Adrenal gland (tissue), 5 donors: ENCODE measurements at regions not wholly inside any gene's neighbourhood (a gene's known extent, or its start where the extent isn't known, plus 50 kb on each side); places are given as distances from the start of the nearest gene placed in this dataset.

Experiments used
- POLR2A ChIP-seq, 2 donors: fragments of 450-650 bp; IDR thresholded peaks; one replicate each; pipeline ENCODE4 v1.6.1; 2017; ENCODE audit warnings: antibody characterized with exemption in 2 of 2, mild to moderate bottlenecking in 2 of 2, moderate library complexity in 1 of 2
- TF ChIP-seq, protein P1 (sequence below), 6 experiments: fragments of 450-650 bp in 4 of 6; fragments of 200-600 bp in 2 of 6; sonication (generic) in 1 of 6; IDR thresholded peaks; 1 replicate in 5 of 6; 2 replicates in 1 of 6; pipeline versions ENCODE4 v1.5.1 to v1.8.0; 2016 to 2021; ENCODE audit warnings: antibody characterized with exemption in 6 of 6, mild to moderate bottlenecking in 2 of 6, moderate library complexity in 1 of 6
- donor health status: DM: no; HTN: no; CAD: no.

- TF ChIP-seq, protein P1, sequence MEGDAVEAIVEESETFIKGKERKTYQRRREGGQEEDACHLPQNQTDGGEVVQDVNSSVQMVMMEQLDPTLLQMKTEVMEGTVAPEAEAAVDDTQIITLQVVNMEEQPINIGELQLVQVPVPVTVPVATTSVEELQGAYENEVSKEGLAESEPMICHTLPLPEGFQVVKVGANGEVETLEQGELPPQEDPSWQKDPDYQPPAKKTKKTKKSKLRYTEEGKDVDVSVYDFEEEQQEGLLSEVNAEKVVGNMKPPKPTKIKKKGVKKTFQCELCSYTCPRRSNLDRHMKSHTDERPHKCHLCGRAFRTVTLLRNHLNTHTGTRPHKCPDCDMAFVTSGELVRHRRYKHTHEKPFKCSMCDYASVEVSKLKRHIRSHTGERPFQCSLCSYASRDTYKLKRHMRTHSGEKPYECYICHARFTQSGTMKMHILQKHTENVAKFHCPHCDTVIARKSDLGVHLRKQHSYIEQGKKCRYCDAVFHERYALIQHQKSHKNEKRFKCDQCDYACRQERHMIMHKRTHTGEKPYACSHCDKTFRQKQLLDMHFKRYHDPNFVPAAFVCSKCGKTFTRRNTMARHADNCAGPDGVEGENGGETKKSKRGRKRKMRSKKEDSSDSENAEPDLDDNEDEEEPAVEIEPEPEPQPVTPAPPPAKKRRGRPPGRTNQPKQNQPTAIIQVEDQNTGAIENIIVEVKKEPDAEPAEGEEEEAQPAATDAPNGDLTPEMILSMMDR (IDR thresholded peaks at IDR 0.05), result no peak
- TF ChIP-seq POLR2A (IDR thresholded peaks at IDR 0.05), result no peak
These were observed 157.5 kb upstream of the FHL2 start for GRCh38 chr2:105556366-105556765.
